SK-N-MC (cell line): ENCODE measurements at regions not wholly inside any gene's neighbourhood (a gene's known extent, or its start where the extent isn't known, plus 50 kb on each side); places are given as distances from the start of the nearest gene placed in this dataset.
"Not testable (repeated sequence)": the region's sequence is repeated elsewhere in the genome, so short reads cannot be mapped to it uniquely, and the experiment has no call there.

ENCODE experiments used
- DNase-seq: peaks from one replicate; pipeline ENCODE4 v3.0.0-alpha.2; 2011; ENCODE audit warnings: low read depth, low spot score
- H3K27ac ChIP-seq: fragments of 200-600 bp; sonication (generic); 2 replicates; pipeline ENCODE4 v1.5.1; 2016; ENCODE audit warnings: mixed run types
- H3K36me3 ChIP-seq: fragments of 200-600 bp; sonication (generic); 2 replicates; pipeline ENCODE4 v1.6.1; 2017; ENCODE audit warnings: antibody characterized with exemption, low read length, mixed read lengths; ENCODE audit not compliant: insufficient read depth
- H3K4me3 ChIP-seq: fragments of 200-600 bp; sonication (generic); 2 replicates; pipeline ENCODE4 v1.5.1; 2016
- H3K9ac ChIP-seq: fragments of 200-600 bp; sonication (generic); 2 replicates; pipeline ENCODE4 v1.8.0; 2017; ENCODE audit warnings: mixed run types, mixed read lengths; ENCODE audit not compliant: insufficient read length
- H3K9me3 ChIP-seq: fragments of 200-600 bp; sonication (generic); 2 replicates; pipeline ENCODE4 v1.6.1; 2017; ENCODE audit warnings: low read depth, mild to moderate bottlenecking, antibody characterized with exemption, low read length, moderate library complexity, mixed read lengths
- EZH2 ChIP-seq: fragments of 200-600 bp; sonication (generic); IDR thresholded peaks from one replicate; pipeline ENCODE4 v1.6.1; 2017; ENCODE audit warnings: antibody characterized with exemption
- FOXP2 ChIP-seq: optimal IDR thresholded peaks from 2 replicates; pipeline ENCODE3; 2011; ENCODE audit warnings: mild to moderate bottlenecking, moderate library complexity; ENCODE audit not compliant: insufficient read depth; ENCODE audit errors: extremely low read length, control extremely low read depth
- POLR2AphosphoS5 ChIP-seq: IDR thresholded peaks from 2 replicates; pipeline ENCODE4 v1.6.1; 2012; ENCODE audit warnings: mild to moderate bottlenecking, low read depth, low read length, borderline replicate concordance

GRCh38 chr2:192419786-192420185 lies 225.1 kb upstream of the TMEFF2 start:
- TF ChIP-seq FOXP2 (no peak), EZH2 (no peak), POLR2AphosphoS5 (no peak)
- no peak overlapping the region for H3K4me3 ChIP-seq

GRCh38 chr2:192416060-192416459 lies 221.3 kb upstream of the TMEFF2 start:
- Histone ChIP-seq H3K27ac (no peak overlapping the region), H3K36me3 (no peaks in the 10 kb centered on the region), H3K9me3 (no peaks in the 10 kb centered on the region), H3K4me3 (no peak overlapping the region), H3K9ac (no peak overlapping the region)
- TF ChIP-seq EZH2 (no peak), FOXP2 (no peak), POLR2AphosphoS5 (no peak)
- no peak for DNase-seq

More at GRCh38 chr2:192419786-192420185, 225.1 kb upstream of the TMEFF2 start:
- H3K36me3 ChIP-seq, result no peaks in the 10 kb centered on the region
- DNase-seq, result no peak
- H3K9ac ChIP-seq, result no peak overlapping the region
- no peak overlapping the region for H3K27ac ChIP-seq
- H3K9me3 ChIP-seq, result no peaks in the 10 kb centered on the region

GRCh38 chr2:192414794-192415193 lies 220.1 kb upstream of the TMEFF2 start:
- H3K36me3 ChIP-seq, result no peaks in the 10 kb centered on the region
- H3K27ac ChIP-seq, result no peak overlapping the region
- no peak overlapping the region for H3K9ac ChIP-seq
- no peak for TF ChIP-seq EZH2
- TF ChIP-seq POLR2AphosphoS5, result no peak
- no peak for TF ChIP-seq FOXP2
- no peak overlapping the region for H3K4me3 ChIP-seq
- DNase-seq, result no peak
- H3K9me3 ChIP-seq, result no peaks in the 10 kb centered on the region

GRCh38 chr2:192413812-192414681 lies 219.3 kb upstream of the TMEFF2 start:
- no peak for TF ChIP-seq POLR2AphosphoS5
- TF ChIP-seq EZH2, result no peak
- TF ChIP-seq FOXP2, result no peak
- H3K9me3 ChIP-seq, result no peaks in the 10 kb centered on the region
- no peaks in the 10 kb centered on the region for H3K36me3 ChIP-seq
- no peak overlapping the region for H3K4me3 ChIP-seq
- no peak for DNase-seq
- H3K9ac ChIP-seq, result no peak overlapping the region
- no peak overlapping the region for H3K27ac ChIP-seq

- not testable (repeated sequence) for H3K9me3 ChIP-seq, H3K4me3 ChIP-seq, H3K27ac ChIP-seq, H3K9ac ChIP-seq, H3K36me3 ChIP-seq, DNase-seq
These were observed 218.1 kb upstream of the TMEFF2 start for GRCh38 chr2:192412866-192413265.

- Histone ChIP-seq H3K36me3 (no peaks in the 10 kb centered on the region), H3K9me3 (no peaks in the 10 kb centered on the region), H3K27ac (no peak overlapping the region), H3K9ac (no peak overlapping the region), H3K4me3 (no peak overlapping the region)
- TF ChIP-seq EZH2, result no peak
- no peak for TF ChIP-seq POLR2AphosphoS5
- no peak for TF ChIP-seq FOXP2
- no peak for DNase-seq
These were observed 217.7 kb upstream of the TMEFF2 start for GRCh38 chr2:192412394-192412793.

GRCh38 chr2:192411755-192412154 lies 217.0 kb upstream of the TMEFF2 start:
- no peak overlapping the region for H3K9ac ChIP-seq
- H3K4me3 ChIP-seq, result no peak overlapping the region
- DNase-seq, result no peak
- no peaks in the 10 kb centered on the region for H3K36me3 ChIP-seq
- no peak overlapping the region for H3K27ac ChIP-seq
- no peak for TF ChIP-seq POLR2AphosphoS5
- H3K9me3 ChIP-seq, result no peaks in the 10 kb centered on the region

GRCh38 chr2:192410319-192410718 lies 215.6 kb upstream of the TMEFF2 start:
- no peak overlapping the region for H3K4me3 ChIP-seq
- TF ChIP-seq EZH2 (no peak), POLR2AphosphoS5 (no peak), FOXP2 (no peak)
- H3K36me3 ChIP-seq, result no peaks in the 10 kb centered on the region
- no peak overlapping the region for H3K9ac ChIP-seq
- H3K9me3 ChIP-seq, result no peaks in the 10 kb centered on the region
- H3K27ac ChIP-seq, result no peak overlapping the region
- no peak for DNase-seq

- Histone ChIP-seq H3K27ac (no peak overlapping the region), H3K4me3 (no peak overlapping the region), H3K9me3 (no peaks in the 10 kb centered on the region), H3K9ac (no peak overlapping the region), H3K36me3 (no peaks in the 10 kb centered on the region)
- DNase-seq, result no peak
- TF ChIP-seq EZH2 (no peak), FOXP2 (no peak), POLR2AphosphoS5 (no peak)
These were observed 213.0 kb upstream of the TMEFF2 start for GRCh38 chr2:192407692-192408091.
